Activated CD8-positive, alpha-beta T cell treated with anti-CD3 and anti-CD28 coated beads, Interleukin-2, amount 10 ng/mL, durations not matched to agents 7 days and 5 days (primary cell): ENCODE measurements at regions not wholly inside any gene's neighbourhood (a gene's known extent, or its start where the extent isn't known, plus 50 kb on each side); places are given as distances from the start of the nearest gene placed in this dataset.
"Not testable (repeated sequence)": the region's sequence is repeated elsewhere in the genome, so short reads cannot be mapped to it uniquely, and the experiment has no call there.

Experiments used
- ATAC-seq: fragments of 150-1000 bp; cut with Tn5 transposase; one replicate; pipeline ENCODE4 v1.10.0; 2021; ENCODE audit warnings: moderate library complexity
- CTCF ChIA-PET: fragments of 350-600 bp; sonication (Branson Sonifier 250); formaldehyde crosslinking; loops from one replicate; lab custom pipeline; 2021; ENCODE audit warnings: antibody characterized with exemption; lab: Charles Lee
- POLR2A ChIA-PET: fragments of 350-600 bp; sonication (Branson Sonifier 250); formaldehyde crosslinking; loops from one replicate; lab custom pipeline; 2021; ENCODE audit warnings: antibody characterized with exemption; lab: Charles Lee
- DNase-seq: peaks from one replicate; pipeline ENCODE4 v3.0.0-alpha.2; 2020
- H3K27ac Mint-ChIP-seq: one replicate; pipeline ENCODE4 v1.8.0; 2021; ENCODE audit warnings: mild to moderate bottlenecking, mixed read lengths
- H3K27me3 Mint-ChIP-seq: one replicate; pipeline ENCODE4 v1.8.0; 2021; ENCODE audit warnings: low read depth, mixed read lengths
- H3K36me3 Mint-ChIP-seq: one replicate; pipeline ENCODE4 v1.8.0; 2021; ENCODE audit warnings: low read depth, mixed read lengths
- H3K4me1 Mint-ChIP-seq: one replicate; pipeline ENCODE4 v1.8.0; 2021; ENCODE audit warnings: low read depth, mixed read lengths
- H3K4me3 Mint-ChIP-seq: one replicate; pipeline ENCODE4 v1.8.0; 2021; ENCODE audit warnings: mild to moderate bottlenecking, mixed read lengths
- H3K9me3 Mint-ChIP-seq: one replicate; pipeline ENCODE4 v1.8.0; 2022; ENCODE audit warnings: mixed read lengths; ENCODE audit not compliant: insufficient read depth

DNA sequence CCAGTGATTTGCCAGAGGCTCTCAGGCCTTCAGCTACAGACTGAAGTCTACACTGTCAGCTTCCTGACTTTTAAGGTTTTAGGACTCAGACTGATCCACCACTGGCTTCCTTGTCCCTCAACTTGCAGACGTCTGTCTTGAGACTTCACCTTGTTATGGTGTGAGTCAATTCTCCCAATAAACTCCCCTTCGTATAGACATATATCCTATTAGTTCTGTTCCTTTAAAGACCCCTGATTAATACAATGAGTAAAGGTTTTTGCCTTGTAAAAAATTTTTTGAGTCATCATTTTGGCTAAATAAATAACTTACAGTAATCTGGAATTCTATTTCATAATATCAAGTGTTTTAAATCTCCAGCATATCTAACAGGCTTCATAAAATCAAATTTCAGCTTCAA lies 956.3 kb upstream of the CDH6 start:
- POLR2A ChIA-PET, result no interaction called here
- no peak overlapping the region for H3K4me3 Mint-ChIP-seq
- CTCF ChIA-PET, result no interaction called here
- no peaks in the 10 kb centered on the region for H3K4me1 Mint-ChIP-seq
- no peaks in the 10 kb centered on the region for H3K36me3 Mint-ChIP-seq
- ATAC-seq, result no peak
- H3K27me3 Mint-ChIP-seq, result no peaks in the 10 kb centered on the region
- no peak for DNase-seq
- no peak overlapping the region for H3K27ac Mint-ChIP-seq
- H3K9me3 Mint-ChIP-seq, result peaks cover 18% of the 10 kb centered on the region

DNA sequence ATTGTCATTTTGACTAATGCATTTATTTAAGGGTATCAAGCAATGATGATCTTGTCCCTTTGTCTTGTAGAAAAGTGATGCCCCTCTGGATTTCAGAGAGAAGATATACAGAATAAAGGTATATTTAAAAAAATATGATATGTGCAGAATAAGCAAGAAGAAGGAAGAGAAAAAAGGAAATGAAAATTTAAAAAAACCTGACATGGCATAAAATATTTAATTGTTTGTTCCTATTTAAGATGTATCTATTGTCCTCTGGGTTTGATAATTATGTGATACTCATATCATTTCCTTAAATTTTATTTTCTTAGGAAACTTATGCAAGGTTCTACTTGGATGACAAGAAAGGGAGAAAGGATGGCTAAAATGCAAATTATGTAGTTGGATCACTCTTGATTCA lies 983.7 kb upstream of the CDH6 start:
- ChIA-PET CTCF (no interaction called here), POLR2A (no interaction called here)
- Mint-ChIP-seq H3K27me3 (no peaks in the 10 kb centered on the region), H3K36me3 (no peaks in the 10 kb centered on the region), H3K4me1 (no peaks in the 10 kb centered on the region), H3K4me3 (no peak overlapping the region), H3K9me3 (peaks cover 22% of the 10 kb centered on the region), H3K27ac (no peak overlapping the region)
- ATAC-seq (no peak), DNase-seq (no peak)

GRCh38 chr5:30197662-30198061 lies 995.8 kb upstream of the CDH6 start:
- CTCF ChIA-PET, result no interaction called here

GRCh38 chr5:30195036-30195435 lies 998.5 kb upstream of the CDH6 start:
- POLR2A ChIA-PET, result no interaction called here
- Mint-ChIP-seq H3K27ac (no peak overlapping the region), H3K27me3 (no peaks in the 10 kb centered on the region), H3K4me1 (no peaks in the 10 kb centered on the region), H3K4me3 (no peak overlapping the region), H3K9me3 (peaks cover 16% of the 10 kb centered on the region), H3K36me3 (no peaks in the 10 kb centered on the region)
- no peak for ATAC-seq
- CTCF ChIA-PET, result no interaction called here
- no peak for DNase-seq

More at GRCh38 chr5:30197662-30198061, 995.8 kb upstream of the CDH6 start:
- ATAC-seq, result no peak
- POLR2A ChIA-PET, result no interaction called here
- Mint-ChIP-seq H3K27me3 (no peaks in the 10 kb centered on the region), H3K4me3 (no peak overlapping the region), H3K27ac (no peak overlapping the region), H3K4me1 (no peaks in the 10 kb centered on the region), H3K9me3 (peaks cover 19% of the 10 kb centered on the region), H3K36me3 (no peaks in the 10 kb centered on the region)
- DNase-seq, result no peak

GRCh38 chr5:30194595-30194994 lies 998.9 kb upstream of the CDH6 start:
- ATAC-seq, result no peak
- Mint-ChIP-seq H3K4me3 (no peak overlapping the region), H3K27me3 (no peaks in the 10 kb centered on the region), H3K4me1 (no peaks in the 10 kb centered on the region), H3K27ac (no peak overlapping the region), H3K9me3 (peaks cover 12% of the 10 kb centered on the region), H3K36me3 (no peaks in the 10 kb centered on the region)
- DNase-seq, result no peak
- ChIA-PET CTCF (no interaction called here), POLR2A (no interaction called here)

- Mint-ChIP-seq H3K36me3 (no peaks in the 10 kb centered on the region), H3K27me3 (no peaks in the 10 kb centered on the region), H3K9me3 (peaks cover 8% of the 10 kb centered on the region), H3K27ac (no peak overlapping the region), H3K4me3 (no peak overlapping the region), H3K4me1 (no peaks in the 10 kb centered on the region)
- DNase-seq (no peak), ATAC-seq (no peak)
- ChIA-PET POLR2A (no interaction called here), CTCF (no interaction called here)
Measured at GRCh38 chr5:30183795-30184194, 1009.7 kb upstream of the CDH6 start.

DNA sequence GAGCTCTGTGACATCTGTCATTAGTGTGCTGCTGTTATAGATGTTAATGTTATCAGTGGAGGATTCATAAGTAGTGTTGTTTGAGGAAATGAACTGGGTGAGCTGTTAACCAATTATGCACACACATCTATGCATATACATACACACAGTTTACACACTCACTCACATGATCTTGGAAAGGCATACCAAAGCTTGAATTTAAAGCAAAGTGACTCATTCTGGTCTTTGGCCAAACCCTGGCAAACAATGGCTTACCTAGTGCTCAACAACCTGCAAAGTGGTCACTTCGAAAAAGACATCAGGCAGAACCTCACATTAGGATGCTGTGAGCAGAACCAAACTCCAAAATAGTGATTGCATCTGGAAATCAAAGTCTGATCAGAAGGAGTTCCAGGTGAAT lies 1037.3 kb upstream of the CDH6 start:
- CTCF ChIA-PET, result no interaction called here
- no peak overlapping the region for H3K4me3 Mint-ChIP-seq
- DNase-seq, result no peak
- POLR2A ChIA-PET, result no interaction called here
- ATAC-seq, result no peak
- H3K27ac Mint-ChIP-seq, result no peak overlapping the region
- H3K9me3 Mint-ChIP-seq, result peaks cover 14% of the 10 kb centered on the region
- H3K4me1 Mint-ChIP-seq, result no peaks in the 10 kb centered on the region
- H3K36me3 Mint-ChIP-seq, result no peaks in the 10 kb centered on the region
- no peaks in the 10 kb centered on the region for H3K27me3 Mint-ChIP-seq

DNA sequence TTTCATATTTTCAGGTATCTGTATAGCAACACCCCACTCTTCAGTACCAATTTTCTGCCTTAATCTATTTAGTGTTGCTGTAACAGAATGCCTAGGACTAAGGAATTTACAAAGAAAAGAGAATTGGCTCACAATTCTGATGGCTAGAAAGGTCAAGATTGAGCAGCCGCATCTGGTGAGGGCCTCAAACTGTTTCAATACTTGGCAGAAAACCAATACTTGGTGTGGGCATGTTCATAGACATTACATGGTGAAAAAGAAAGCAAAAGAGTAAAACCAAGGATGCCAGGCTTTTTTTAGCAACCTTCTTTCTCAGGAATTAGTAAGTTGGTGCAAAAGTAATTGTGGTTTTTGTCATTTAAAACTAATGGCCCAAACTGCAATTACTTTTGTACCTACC lies 1041.1 kb upstream of the CDH6 start:
- H3K9me3 Mint-ChIP-seq, result peaks cover 17% of the 10 kb centered on the region
- H3K36me3 Mint-ChIP-seq, result no peaks in the 10 kb centered on the region
- DNase-seq (no peak), ATAC-seq (no peak)
- no peaks in the 10 kb centered on the region for H3K4me1 Mint-ChIP-seq
- H3K27ac Mint-ChIP-seq, result no peak overlapping the region
- CTCF ChIA-PET, result no interaction called here
- POLR2A ChIA-PET, result no interaction called here
- no peaks in the 10 kb centered on the region for H3K27me3 Mint-ChIP-seq
- H3K4me3 Mint-ChIP-seq, result no peak overlapping the region

- CTCF ChIA-PET, result no interaction called here
- H3K27ac Mint-ChIP-seq, result no peak overlapping the region
- no peaks in the 10 kb centered on the region for H3K4me1 Mint-ChIP-seq
- peaks cover 10% of the 10 kb centered on the region for H3K9me3 Mint-ChIP-seq
- no peak for DNase-seq
- H3K27me3 Mint-ChIP-seq, result no peaks in the 10 kb centered on the region
- no peak overlapping the region for H3K4me3 Mint-ChIP-seq
- POLR2A ChIA-PET, result no interaction called here
- H3K36me3 Mint-ChIP-seq, result no peaks in the 10 kb centered on the region
- no peak for ATAC-seq
Measured at GRCh38 chr5:30150231-30150630, 1043.3 kb upstream of the CDH6 start.

DNA sequence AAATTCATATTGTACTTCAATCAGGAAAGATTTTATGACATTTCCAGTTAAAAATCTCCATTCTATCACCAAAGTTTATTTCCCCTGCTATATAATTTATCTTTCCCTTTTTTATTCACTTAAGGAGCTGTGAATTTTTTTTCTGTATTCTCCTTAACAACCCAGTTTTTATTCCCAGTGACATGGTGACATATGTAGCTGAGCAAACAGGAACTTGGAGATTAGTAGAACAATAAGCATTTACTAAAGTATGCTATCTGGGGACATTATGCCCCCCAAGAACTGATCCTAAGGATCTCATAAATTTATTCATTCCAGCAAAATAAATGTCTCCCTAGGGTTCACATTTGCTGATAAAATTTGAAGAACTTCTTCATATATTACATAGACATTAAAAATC lies 1044.0 kb upstream of the CDH6 start:
- no peak overlapping the region for H3K4me3 Mint-ChIP-seq
- ATAC-seq (no peak), DNase-seq (no peak)
- no peaks in the 10 kb centered on the region for H3K27me3 Mint-ChIP-seq
- H3K4me1 Mint-ChIP-seq, result no peaks in the 10 kb centered on the region
- H3K36me3 Mint-ChIP-seq, result no peaks in the 10 kb centered on the region
- CTCF ChIA-PET, result no interaction called here
- POLR2A ChIA-PET, result no interaction called here
- peaks cover 10% of the 10 kb centered on the region for H3K9me3 Mint-ChIP-seq
- no peak overlapping the region for H3K27ac Mint-ChIP-seq

- POLR2A ChIA-PET, result no interaction called here
- Mint-ChIP-seq H3K36me3 (no peaks in the 10 kb centered on the region), H3K27me3 (no peaks in the 10 kb centered on the region), H3K4me3 (no peak overlapping the region), H3K27ac (no peak overlapping the region), H3K9me3 (peaks cover 15% of the 10 kb centered on the region), H3K4me1 (no peaks in the 10 kb centered on the region)
- CTCF ChIA-PET, result no interaction called here
- DNase-seq (no peak), ATAC-seq (no peak)
Measured at GRCh38 chr5:30147976-30148375, 1045.5 kb upstream of the CDH6 start.

DNA sequence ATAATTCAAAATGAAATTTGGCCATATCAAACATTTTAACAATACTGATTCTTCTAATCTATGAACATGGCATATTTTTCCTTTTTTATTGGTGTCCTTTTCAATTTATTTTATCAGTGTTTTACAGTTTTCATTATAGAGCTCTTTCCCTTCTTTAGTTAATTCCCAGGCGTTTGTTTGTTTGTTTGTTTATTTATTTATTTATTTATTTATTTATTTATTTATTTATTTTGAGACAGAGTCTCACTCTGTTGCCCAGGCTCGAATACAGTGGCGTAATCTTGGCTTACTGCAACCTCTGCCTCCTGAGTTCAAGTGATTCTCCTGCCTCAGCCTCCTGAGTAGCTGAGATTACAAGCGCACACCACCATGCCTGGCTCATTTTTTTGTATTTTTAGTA lies 1049.4 kb upstream of the CDH6 start:
- H3K36me3 Mint-ChIP-seq, H3K4me1 Mint-ChIP-seq, DNase-seq, H3K4me3 Mint-ChIP-seq, H3K27me3 Mint-ChIP-seq, ATAC-seq, H3K27ac Mint-ChIP-seq, CTCF ChIA-PET, POLR2A ChIA-PET, H3K9me3 Mint-ChIP-seq: not testable (repeated sequence)

GRCh38 chr5:30142432-30142831 lies 1051.1 kb upstream of the CDH6 start:
- H3K27me3 Mint-ChIP-seq, result no peaks in the 10 kb centered on the region
- H3K4me1 Mint-ChIP-seq, result no peaks in the 10 kb centered on the region
- POLR2A ChIA-PET, result no interaction called here
- CTCF ChIA-PET, result no interaction called here
- H3K27ac Mint-ChIP-seq, result no peak overlapping the region
- no peak overlapping the region for H3K4me3 Mint-ChIP-seq
- ATAC-seq (no peak), DNase-seq (no peak)
- no peaks in the 10 kb centered on the region for H3K36me3 Mint-ChIP-seq
- H3K9me3 Mint-ChIP-seq, result peaks cover 13% of the 10 kb centered on the region
